Activated CD4-positive, alpha-beta T cell treated with anti-CD3 and anti-CD28 coated beads, Interleukin-2, amount 10 ng/mL, durations not matched to agents 24 days and 14 days (primary cell): ENCODE measurements at regions not wholly inside any gene's neighbourhood (a gene's known extent, or its start where the extent isn't known, plus 50 kb on each side); places are given as distances from the start of the nearest gene placed in this dataset.

ENCODE experiments used
- DNase-seq: peaks from one replicate; pipeline ENCODE4 v3.0.0; 2022
- H3K27ac Mint-ChIP-seq: one replicate; pipeline ENCODE4 v1.8.0; 2022; ENCODE audit warnings: mild to moderate bottlenecking, mixed read lengths
- H3K27me3 Mint-ChIP-seq: one replicate; pipeline ENCODE4 v1.8.0; 2022; ENCODE audit warnings: mixed read lengths
- H3K36me3 Mint-ChIP-seq: one replicate; pipeline ENCODE4 v1.8.0; 2022; ENCODE audit warnings: low read depth, mild to moderate bottlenecking, mixed read lengths
- H3K4me1 Mint-ChIP-seq: one replicate; pipeline ENCODE4 v1.8.0; 2021; ENCODE audit warnings: mixed read lengths
- H3K4me3 Mint-ChIP-seq: one replicate; pipeline ENCODE4 v1.8.0; 2022; ENCODE audit warnings: mild to moderate bottlenecking, moderate library complexity, mixed read lengths
- H3K9me3 Mint-ChIP-seq: one replicate; pipeline ENCODE4 v1.8.0; 2021; ENCODE audit warnings: mixed read lengths
- intact Hi-C: fragments of 100-400 bp; cut with micrococcal nuclease; formaldehyde crosslinking; loops from one replicate; pipeline ENCODE4 v1.15.1; 2023

- Mint-ChIP-seq H3K9me3 (no peaks in the 10 kb centered on the region), H3K27me3 (no peaks in the 10 kb centered on the region), H3K36me3 (no peaks in the 10 kb centered on the region), H3K4me1 (no peaks in the 10 kb centered on the region), H3K27ac (no peak overlapping the region), H3K4me3 (no peak overlapping the region)
- no peak for DNase-seq
- intact Hi-C loops: no loop called here
Measured at GRCh38 chr11:82676483-82677094, 57.1 kb downstream of the FAM181B start.

GRCh38 chr11:82675838-82676237 lies 57.8 kb downstream of the FAM181B start:
- Mint-ChIP-seq H3K27me3 (no peaks in the 10 kb centered on the region), H3K9me3 (no peaks in the 10 kb centered on the region), H3K4me3 (no peak overlapping the region), H3K36me3 (no peaks in the 10 kb centered on the region), H3K27ac (no peak overlapping the region), H3K4me1 (no peaks in the 10 kb centered on the region)
- peak; percentile 49 for DNase-seq
- intact Hi-C loops: no loop called here

- intact Hi-C loops: no loop called here
- no peaks in the 10 kb centered on the region for H3K4me1 Mint-ChIP-seq
- peak; percentile 17 for DNase-seq
- H3K4me3 Mint-ChIP-seq: no peak overlapping the region
- H3K9me3 Mint-ChIP-seq: no peaks in the 10 kb centered on the region
- peaks cover 4% of the 10 kb centered on the region for H3K27me3 Mint-ChIP-seq
- H3K27ac Mint-ChIP-seq: no peak overlapping the region
- H3K36me3 Mint-ChIP-seq: no peaks in the 10 kb centered on the region
Measured at GRCh38 chr11:82673631-82674030, 60.0 kb downstream of the FAM181B start.

- Mint-ChIP-seq H3K9me3 (no peaks in the 10 kb centered on the region), H3K36me3 (no peaks in the 10 kb centered on the region), H3K4me1 (no peaks in the 10 kb centered on the region), H3K27me3 (peaks cover 7% of the 10 kb centered on the region), H3K4me3 (no peak overlapping the region), H3K27ac (no peak overlapping the region)
- no peak for DNase-seq
- intact Hi-C loops: no loop called here
Measured at GRCh38 chr11:82671451-82671850, 62.2 kb downstream of the FAM181B start.

GRCh38 chr11:82663535-82663934 lies 70.1 kb downstream of the FAM181B start:
- Mint-ChIP-seq H3K27ac (no peak overlapping the region), H3K36me3 (no peaks in the 10 kb centered on the region), H3K4me1 (no peaks in the 10 kb centered on the region), H3K27me3 (peaks cover 2% of the 10 kb centered on the region), H3K9me3 (no peaks in the 10 kb centered on the region), H3K4me3 (no peak overlapping the region)
- intact Hi-C loops: no loop called here
- no peak for DNase-seq

GRCh38 chr11:82653752-82654151 lies 79.9 kb downstream of the FAM181B start:
- intact Hi-C loops: no loop called here
- no peak overlapping the region for H3K27ac Mint-ChIP-seq
- H3K4me1 Mint-ChIP-seq: no peaks in the 10 kb centered on the region
- peaks cover 3% of the 10 kb centered on the region for H3K9me3 Mint-ChIP-seq
- H3K4me3 Mint-ChIP-seq: no peak overlapping the region
- DNase-seq: no peak
- H3K27me3 Mint-ChIP-seq: peaks cover 6% of the 10 kb centered on the region
- H3K36me3 Mint-ChIP-seq: no peaks in the 10 kb centered on the region

GRCh38 chr11:82639251-82639650 lies 94.4 kb downstream of the FAM181B start:
- no peak for DNase-seq
- Mint-ChIP-seq H3K4me1 (no peaks in the 10 kb centered on the region), H3K36me3 (no peaks in the 10 kb centered on the region), H3K4me3 (no peak overlapping the region), H3K27ac (no peak overlapping the region), H3K27me3 (peaks cover 9% of the 10 kb centered on the region), H3K9me3 (no peaks in the 10 kb centered on the region)
- intact Hi-C loops: no loop called here

GRCh38 chr11:82636615-82637014 lies 97.0 kb downstream of the FAM181B start:
- Mint-ChIP-seq H3K9me3 (no peaks in the 10 kb centered on the region), H3K36me3 (no peaks in the 10 kb centered on the region), H3K4me3 (no peak overlapping the region), H3K27ac (no peak overlapping the region), H3K27me3 (peaks cover 9% of the 10 kb centered on the region), H3K4me1 (no peaks in the 10 kb centered on the region)
- intact Hi-C loops: no loop called here
- no peak for DNase-seq

GRCh38 chr11:82634091-82634490 lies 99.6 kb downstream of the FAM181B start:
- Mint-ChIP-seq H3K27me3 (peaks cover 9% of the 10 kb centered on the region), H3K36me3 (no peaks in the 10 kb centered on the region), H3K27ac (no peak overlapping the region), H3K4me1 (no peaks in the 10 kb centered on the region), H3K4me3 (no peak overlapping the region), H3K9me3 (no peaks in the 10 kb centered on the region)
- DNase-seq: no peak
- intact Hi-C loops: no loop called here

GRCh38 chr11:82631722-82632630 lies 101.7 kb downstream of the FAM181B start:
- H3K27me3 Mint-ChIP-seq: no peaks in the 10 kb centered on the region
- intact Hi-C loops: no loop called here
- H3K4me1 Mint-ChIP-seq: no peaks in the 10 kb centered on the region
- peaks cover 7% of the 10 kb centered on the region for H3K9me3 Mint-ChIP-seq
- H3K36me3 Mint-ChIP-seq: no peaks in the 10 kb centered on the region
- H3K27ac Mint-ChIP-seq: no peak overlapping the region
- no peak for DNase-seq
- H3K4me3 Mint-ChIP-seq: no peak overlapping the region

- Mint-ChIP-seq H3K4me1 (no peaks in the 10 kb centered on the region), H3K4me3 (no peak overlapping the region), H3K27ac (no peak overlapping the region), H3K27me3 (no peaks in the 10 kb centered on the region), H3K9me3 (no peaks in the 10 kb centered on the region), H3K36me3 (no peaks in the 10 kb centered on the region)
- intact Hi-C loops: no loop called here
- DNase-seq: no peak
Measured at GRCh38 chr11:82610671-82611070, 123.0 kb downstream of the FAM181B start.

- Mint-ChIP-seq H3K4me3 (no peak overlapping the region), H3K9me3 (no peaks in the 10 kb centered on the region), H3K27me3 (no peaks in the 10 kb centered on the region), H3K27ac (no peak overlapping the region), H3K36me3 (no peaks in the 10 kb centered on the region), H3K4me1 (no peaks in the 10 kb centered on the region)
- intact Hi-C loops: no loop called here
- no peak for DNase-seq
Measured at GRCh38 chr11:82606738-82607137, 126.9 kb downstream of the FAM181B start.

GRCh38 chr11:82601711-82602110 lies 132.0 kb downstream of the FAM181B start:
- H3K9me3 Mint-ChIP-seq: no peaks in the 10 kb centered on the region
- H3K4me3 Mint-ChIP-seq: no peak overlapping the region
- H3K4me1 Mint-ChIP-seq: no peaks in the 10 kb centered on the region
- no peak overlapping the region for H3K27ac Mint-ChIP-seq
- H3K36me3 Mint-ChIP-seq: no peaks in the 10 kb centered on the region
- no peaks in the 10 kb centered on the region for H3K27me3 Mint-ChIP-seq
- DNase-seq: no peak
- intact Hi-C loops: no loop called here

- DNase-seq: no peak
- H3K4me1 Mint-ChIP-seq: no peaks in the 10 kb centered on the region
- no peaks in the 10 kb centered on the region for H3K36me3 Mint-ChIP-seq
- intact Hi-C loops: no loop called here
- H3K27me3 Mint-ChIP-seq: no peaks in the 10 kb centered on the region
- no peak overlapping the region for H3K27ac Mint-ChIP-seq
- no peaks in the 10 kb centered on the region for H3K9me3 Mint-ChIP-seq
- H3K4me3 Mint-ChIP-seq: no peak overlapping the region
Measured at GRCh38 chr11:82599836-82600235, 133.8 kb downstream of the FAM181B start.
